Hypothalamus (tissue), 51 donors: ENCODE measurements at regions not wholly inside any gene's neighbourhood (a gene's known extent, or its start where the extent isn't known, plus 50 kb on each side); places are given as distances from the start of the nearest gene placed in this dataset.
"Not testable (repeated sequence)": the region's sequence is repeated elsewhere in the genome, so short reads cannot be mapped to it uniquely, and the experiment has no call there.

Experiments used
- DNase-seq, 51 donors: peaks; one replicate each; lab custom pipeline; 2025; lab: John Stamatoyannopoulos, UW

GRCh38 chr20:53823121-53823764 lies 229.6 kb upstream of the ZNF217 start:
- DNase-seq = no peak

- no peak for DNase-seq
Measured at GRCh38 chr20:53822534-53822933, 228.9 kb upstream of the ZNF217 start.

- DNase-seq = no peak
Measured at GRCh38 chr20:53819973-53820451, 226.4 kb upstream of the ZNF217 start.

GRCh38 chr20:53818457-53819177 lies 225.0 kb upstream of the ZNF217 start:
- no peak for DNase-seq

- DNase-seq = not testable (repeated sequence)
Measured at GRCh38 chr20:53817513-53817912, 223.9 kb upstream of the ZNF217 start.

- DNase-seq = no peak
Measured at GRCh38 chr20:53816872-53817398, 223.3 kb upstream of the ZNF217 start.

GRCh38 chr20:53815509-53815908 lies 221.9 kb upstream of the ZNF217 start:
- DNase-seq = no peak

GRCh38 chr20:53814060-53814459 lies 220.4 kb upstream of the ZNF217 start:
- DNase-seq = no peak

- no peak for DNase-seq
Measured at GRCh38 chr20:53813636-53814035, 220.0 kb upstream of the ZNF217 start.

GRCh38 chr20:53811577-53811976 lies 217.9 kb upstream of the ZNF217 start:
- DNase-seq = no peak

GRCh38 chr20:53810661-53811355 lies 217.2 kb upstream of the ZNF217 start:
- DNase-seq = no peak

- no peak for DNase-seq
Measured at GRCh38 chr20:53809728-53810365, 216.2 kb upstream of the ZNF217 start.

GRCh38 chr20:53809217-53809616 lies 215.6 kb upstream of the ZNF217 start:
- no peak for DNase-seq

GRCh38 chr20:53808733-53809132 lies 215.1 kb upstream of the ZNF217 start:
- no peak for DNase-seq

- not testable (repeated sequence) for DNase-seq
Measured at GRCh38 chr20:53808302-53808701, 214.7 kb upstream of the ZNF217 start.

GRCh38 chr20:53806683-53807401 lies 213.2 kb upstream of the ZNF217 start:
- DNase-seq = no peak

GRCh38 chr20:53805895-53806384 lies 212.3 kb upstream of the ZNF217 start:
- DNase-seq = no peak

GRCh38 chr20:53804920-53805894 lies 211.6 kb upstream of the ZNF217 start:
- DNase-seq = no peak

GRCh38 chr20:53804308-53804707 lies 210.7 kb upstream of the ZNF217 start:
- not testable (repeated sequence) for DNase-seq
